Occipital lobe (tissue), 1 donor: ENCODE measurements at regions not wholly inside any gene's neighbourhood (a gene's known extent, or its start where the extent isn't known, plus 50 kb on each side); places are given as distances from the start of the nearest gene placed in this dataset.
"Not testable (repeated sequence)": the region's sequence is repeated elsewhere in the genome, so short reads cannot be mapped to it uniquely, and the experiment has no call there.

Experiments used
- DNase-seq: peaks from one replicate; lab custom pipeline; 2025; lab: John Stamatoyannopoulos, UW

- no peak for DNase-seq
Measured at GRCh38 chr1:105362438-105362837, 1612.7 kb downstream of the AMY1C start.

GRCh38 chr1:105368446-105368845 is 1618.7 kb downstream of the AMY1C start:
- no peak for DNase-seq

GRCh38 chr1:105373681-105374080 is 1624.0 kb downstream of the AMY1C start:
- DNase-seq = no peak

GRCh38 chr1:105386489-105386888 is 1636.8 kb downstream of the AMY1C start:
- DNase-seq = peak; percentile 29

- DNase-seq = no peak
Measured at GRCh38 chr1:105396001-105396400, 1646.3 kb downstream of the AMY1C start.

- DNase-seq = no peak
Measured at GRCh38 chr1:105398909-105399308, 1649.2 kb downstream of the AMY1C start.

GRCh38 chr1:105399716-105400115 is 1650.0 kb downstream of the AMY1C start:
- DNase-seq = no peak

GRCh38 chr1:105416261-105416660 is 1640.2 kb upstream of the PRMT6 start:
- DNase-seq = no peak

- no peak for DNase-seq
Measured at GRCh38 chr1:105419030-105419429, 1637.4 kb upstream of the PRMT6 start.

GRCh38 chr1:105427543-105427942 is 1628.9 kb upstream of the PRMT6 start:
- no peak for DNase-seq

GRCh38 chr1:105436589-105437259 is 1619.8 kb upstream of the PRMT6 start:
- no peak for DNase-seq

- DNase-seq = no peak
Measured at GRCh38 chr1:105437847-105438246, 1618.6 kb upstream of the PRMT6 start.

GRCh38 chr1:105442901-105443300 is 1613.6 kb upstream of the PRMT6 start:
- DNase-seq = no peak

- no peak for DNase-seq
Measured at GRCh38 chr1:105459759-105460158, 1596.7 kb upstream of the PRMT6 start.

- DNase-seq = no peak
Measured at GRCh38 chr1:105462308-105462707, 1594.2 kb upstream of the PRMT6 start.

- no peak for DNase-seq
Measured at GRCh38 chr1:105467549-105467948, 1588.9 kb upstream of the PRMT6 start.

GRCh38 chr1:105470541-105470940 is 1585.9 kb upstream of the PRMT6 start:
- DNase-seq = not testable (repeated sequence)

GRCh38 chr1:105483436-105483835 is 1573.0 kb upstream of the PRMT6 start:
- no peak for DNase-seq

GRCh38 chr1:105485207-105485606 is 1571.3 kb upstream of the PRMT6 start:
- DNase-seq = no peak

GRCh38 chr1:105492921-105493320 is 1563.6 kb upstream of the PRMT6 start:
- no peak for DNase-seq

GRCh38 chr1:105516068-105516467 is 1540.4 kb upstream of the PRMT6 start:
- no peak for DNase-seq

- DNase-seq = no peak
Measured at GRCh38 chr1:105533996-105534395, 1522.5 kb upstream of the PRMT6 start.

GRCh38 chr1:105544475-105544874 is 1512.0 kb upstream of the PRMT6 start:
- DNase-seq = no peak

GRCh38 chr1:105556266-105556665 is 1500.2 kb upstream of the PRMT6 start:
- no peak for DNase-seq
